ENCODE measurements at regions not wholly inside any gene's neighbourhood (a gene's known extent, or its start where the extent isn't known, plus 50 kb on each side); places are given as distances from the start of the nearest gene placed in this dataset.

- DNase-seq: no peak
These were observed 1036.6 kb downstream of the NTRK3 start for GRCh38 chr15:87219650-87220615.

GRCh38 chr15:87215100-87215499 is 1041.4 kb downstream of the NTRK3 start:
- no peak for DNase-seq

GRCh38 chr15:87213626-87214025 is 1042.9 kb downstream of the NTRK3 start:
- no peak for DNase-seq

- no peak for DNase-seq
These were observed 1044.5 kb downstream of the NTRK3 start for GRCh38 chr15:87212041-87212440.

- DNase-seq: no peak
These were observed 1045.0 kb downstream of the NTRK3 start for GRCh38 chr15:87211547-87211946.

GRCh38 chr15:87209891-87210689 is 1046.4 kb downstream of the NTRK3 start:
- no peak for DNase-seq

- DNase-seq: no peak
These were observed 1048.5 kb downstream of the NTRK3 start for GRCh38 chr15:87207990-87208580.

GRCh38 chr15:87207251-87207650 is 1049.3 kb downstream of the NTRK3 start:
- DNase-seq: no peak

- no peak for DNase-seq
These were observed 1054.6 kb downstream of the NTRK3 start for GRCh38 chr15:87201986-87202385.

- no peak for DNase-seq
These were observed 1056.4 kb downstream of the NTRK3 start for GRCh38 chr15:87200149-87200548.

GRCh38 chr15:87197981-87198380 is 1058.6 kb downstream of the NTRK3 start:
- DNase-seq: no peak

- no peak for DNase-seq
These were observed 1060.0 kb downstream of the NTRK3 start for GRCh38 chr15:87196498-87196897.

GRCh38 chr15:87193481-87193880 is 1063.1 kb downstream of the NTRK3 start:
- DNase-seq: no peak

- no peak for DNase-seq
These were observed 1088.0 kb downstream of the AGBL1 start for GRCh38 chr15:87167706-87168105.

GRCh38 chr15:87167055-87167454 is 1087.4 kb downstream of the AGBL1 start:
- DNase-seq: no peak

- DNase-seq: no peak
These were observed 1076.1 kb downstream of the AGBL1 start for GRCh38 chr15:87155771-87156170.

- no peak for DNase-seq
These were observed 1075.1 kb downstream of the AGBL1 start for GRCh38 chr15:87154761-87155160.

- DNase-seq: no peak
These were observed 1071.6 kb downstream of the AGBL1 start for GRCh38 chr15:87151202-87151748.

GRCh38 chr15:87145696-87146095 is 1066.0 kb downstream of the AGBL1 start:
- DNase-seq: no peak

GRCh38 chr15:87144775-87145174 is 1065.1 kb downstream of the AGBL1 start:
- DNase-seq: no peak

GRCh38 chr15:87142096-87142495 is 1062.4 kb downstream of the AGBL1 start:
- DNase-seq: no peak

- no peak for DNase-seq
These were observed 1055.4 kb downstream of the AGBL1 start for GRCh38 chr15:87135109-87135508.

- no peak for DNase-seq
These were observed 1054.0 kb downstream of the AGBL1 start for GRCh38 chr15:87133704-87134103.

All from suppressor macrophage treated with lipopolysaccharide for 4 hours (primary cell).